ENCODE measurements at regions not wholly inside any gene's neighbourhood (a gene's known extent, or its start where the extent isn't known, plus 50 kb on each side); places are given as distances from the start of the nearest gene placed in this dataset.

DNA sequence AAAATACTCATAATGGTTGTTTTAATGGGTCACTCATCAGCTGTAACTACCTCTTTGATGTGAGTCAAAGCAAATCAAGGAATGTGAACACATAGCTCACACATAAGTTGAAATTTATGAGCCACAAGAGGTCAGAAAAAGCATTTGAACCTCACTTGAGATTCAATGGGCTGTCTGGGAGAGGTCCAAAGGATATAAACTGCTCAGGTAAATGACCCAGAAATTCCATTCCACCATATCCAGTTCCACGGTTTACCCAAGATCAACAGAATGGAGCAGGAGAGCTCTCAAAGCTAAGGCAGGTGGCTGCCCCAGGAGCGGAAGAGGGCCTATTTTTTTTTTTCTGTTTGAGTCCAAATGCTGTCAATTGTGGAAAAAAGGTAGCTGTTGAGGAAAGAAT, 464.1 kb downstream of the TNS1 start:
- TF ChIP-seq, protein P1, sequence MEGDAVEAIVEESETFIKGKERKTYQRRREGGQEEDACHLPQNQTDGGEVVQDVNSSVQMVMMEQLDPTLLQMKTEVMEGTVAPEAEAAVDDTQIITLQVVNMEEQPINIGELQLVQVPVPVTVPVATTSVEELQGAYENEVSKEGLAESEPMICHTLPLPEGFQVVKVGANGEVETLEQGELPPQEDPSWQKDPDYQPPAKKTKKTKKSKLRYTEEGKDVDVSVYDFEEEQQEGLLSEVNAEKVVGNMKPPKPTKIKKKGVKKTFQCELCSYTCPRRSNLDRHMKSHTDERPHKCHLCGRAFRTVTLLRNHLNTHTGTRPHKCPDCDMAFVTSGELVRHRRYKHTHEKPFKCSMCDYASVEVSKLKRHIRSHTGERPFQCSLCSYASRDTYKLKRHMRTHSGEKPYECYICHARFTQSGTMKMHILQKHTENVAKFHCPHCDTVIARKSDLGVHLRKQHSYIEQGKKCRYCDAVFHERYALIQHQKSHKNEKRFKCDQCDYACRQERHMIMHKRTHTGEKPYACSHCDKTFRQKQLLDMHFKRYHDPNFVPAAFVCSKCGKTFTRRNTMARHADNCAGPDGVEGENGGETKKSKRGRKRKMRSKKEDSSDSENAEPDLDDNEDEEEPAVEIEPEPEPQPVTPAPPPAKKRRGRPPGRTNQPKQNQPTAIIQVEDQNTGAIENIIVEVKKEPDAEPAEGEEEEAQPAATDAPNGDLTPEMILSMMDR (IDR thresholded peaks at IDR 0.05): no peak
- no peak for TF ChIP-seq POLR2A (IDR thresholded peaks at IDR 0.05)

All from testis (tissue), 2 donors.